Brain microvascular endothelial cell (primary cell): ENCODE measurements at regions not wholly inside any gene's neighbourhood (a gene's known extent, or its start where the extent isn't known, plus 50 kb on each side); places are given as distances from the start of the nearest gene placed in this dataset.
"Not testable (repeated sequence)": the region's sequence is repeated elsewhere in the genome, so short reads cannot be mapped to it uniquely, and the experiment has no call there.

Experiments used
- DNase-seq: peaks from one replicate; pipeline ENCODE4 v3.0.0-alpha.2; 2020
- H3K27ac ChIP-seq: fragments of 250-450 bp; sonication (Bioruptor Pico); 2 replicates; pipeline ENCODE4 v1.5.1; 2020; ENCODE audit warnings: mild to moderate bottlenecking, moderate library complexity
- H3K27me3 ChIP-seq: fragments of 250-450 bp; sonication (Bioruptor Pico); replicated peaks from 2 replicates; pipeline ENCODE4 v1.5.1; 2020; ENCODE audit warnings: mild to moderate bottlenecking
- H3K36me3 ChIP-seq: fragments of 250-450 bp; sonication (Bioruptor Pico); replicated peaks from 2 replicates; pipeline ENCODE4 v1.5.1; 2020; ENCODE audit warnings: mild to moderate bottlenecking
- H3K4me3 ChIP-seq: 2 replicates; pipeline ENCODE4 v1.5.1; 2011; ENCODE audit warnings: low read depth, mild to moderate bottlenecking, control low read depth, low read length, moderate library complexity
- CTCF ChIP-seq: IDR thresholded peaks from 2 replicates; pipeline ENCODE4 v1.5.1; 2011; ENCODE audit warnings: low read depth, mild to moderate bottlenecking, moderate library complexity, low read length, control low read depth, inconsistent platforms; ENCODE audit errors: missing control alignments
- in situ Hi-C: cut with HindIII; loops from 2 replicates; pipeline ENCODE4 v1.10.0; 2017; ENCODE audit warnings: low sequenced_read_pairs, low pct_ligation_motif_present

GRCh38 chr4:159860945-159861344 lies 758.1 kb downstream of the RAPGEF2 start:
- Histone ChIP-seq H3K27me3 (no peaks in the 10 kb centered on the region), H3K4me3 (no peak overlapping the region), H3K36me3 (no peaks in the 10 kb centered on the region), H3K27ac (no peak overlapping the region)
- no peak for TF ChIP-seq CTCF
- in situ Hi-C loops = no loop called here
- no peak for DNase-seq

GRCh38 chr4:159864337-159864736 lies 761.5 kb downstream of the RAPGEF2 start:
- no peak for TF ChIP-seq CTCF
- in situ Hi-C loops = no loop called here
- no peak for DNase-seq
- H3K36me3 ChIP-seq = no peaks in the 10 kb centered on the region
- no peak overlapping the region for H3K4me3 ChIP-seq
- H3K27me3 ChIP-seq = no peaks in the 10 kb centered on the region
- H3K27ac ChIP-seq = no peak overlapping the region

- no peaks in the 10 kb centered on the region for H3K27me3 ChIP-seq
- in situ Hi-C loops = no loop called here
- no peak overlapping the region for H3K4me3 ChIP-seq
- DNase-seq = no peak
- no peaks in the 10 kb centered on the region for H3K36me3 ChIP-seq
- TF ChIP-seq CTCF = no peak
- no peak overlapping the region for H3K27ac ChIP-seq
Observed at GRCh38 chr4:159867673-159868072, 764.8 kb downstream of the RAPGEF2 start.

- H3K4me3 ChIP-seq, DNase-seq, H3K27me3 ChIP-seq, H3K27ac ChIP-seq, in situ Hi-C loops, H3K36me3 ChIP-seq: not testable (repeated sequence)
Observed at GRCh38 chr4:159868936-159869335, 766.1 kb downstream of the RAPGEF2 start.

GRCh38 chr4:159871141-159871540 lies 768.3 kb downstream of the RAPGEF2 start:
- Histone ChIP-seq H3K27ac (no peak overlapping the region), H3K4me3 (no peak overlapping the region), H3K36me3 (no peaks in the 10 kb centered on the region), H3K27me3 (no peaks in the 10 kb centered on the region)
- in situ Hi-C loops = no loop called here
- TF ChIP-seq CTCF = no peak
- DNase-seq = peak; percentile 27

DNA sequence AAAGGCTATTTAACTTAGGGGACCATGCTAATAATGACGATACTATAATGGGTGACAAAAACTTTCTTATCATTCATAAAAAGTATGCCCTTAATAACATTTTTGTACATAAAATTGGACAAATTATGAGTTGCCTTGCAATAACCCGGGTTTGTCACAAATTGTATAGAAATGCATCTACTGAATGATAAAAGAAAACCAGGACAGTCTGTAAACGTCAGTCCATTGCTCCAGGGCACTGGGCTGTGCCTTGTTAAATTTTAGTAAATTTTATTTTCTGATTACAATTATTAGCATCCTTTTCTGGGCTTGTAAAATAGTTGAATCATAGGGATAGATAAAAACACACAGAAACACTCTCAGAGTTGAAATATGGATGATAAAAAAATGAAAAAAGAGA lies 778.3 kb downstream of the RAPGEF2 start:
- H3K27me3 ChIP-seq = no peaks in the 10 kb centered on the region
- in situ Hi-C loops = no loop called here
- no peaks in the 10 kb centered on the region for H3K36me3 ChIP-seq
- no peak for TF ChIP-seq CTCF
- DNase-seq = no peak
- no peak overlapping the region for H3K4me3 ChIP-seq
- no peak overlapping the region for H3K27ac ChIP-seq
